DND-41 (cell line): ENCODE measurements at regions not wholly inside any gene's neighbourhood (a gene's known extent, or its start where the extent isn't known, plus 50 kb on each side); places are given as distances from the start of the nearest gene placed in this dataset.

ENCODE experiments used
- ATAC-seq: fragments of 200-7000 bp; cut with Tn5 transposase; 3 replicates; pipeline ENCODE4 v1.9.1; 2021; ENCODE audit warnings: low read depth; ENCODE audit not compliant: insufficient read depth
- DNase-seq: peaks from one replicate; pipeline ENCODE4 v3.0.0-alpha.2; 2020
- H2AFZ ChIP-seq: 2 replicates; pipeline ENCODE4 v1.6.0; 2012; ENCODE audit warnings: low read depth, low read length
- H3K27ac ChIP-seq: 2 replicates; pipeline ENCODE4 v1.5.1; 2012; ENCODE audit warnings: low read length, inconsistent platforms
- H3K27me3 ChIP-seq: fragments of 200-600 bp; sonication (generic); 2 replicates; pipeline ENCODE4 v1.6.0; 2012; ENCODE audit warnings: low read length, mild to moderate bottlenecking, inconsistent platforms; ENCODE audit not compliant: insufficient read depth, poor library complexity
- H3K36me3 ChIP-seq: 2 replicates; pipeline ENCODE4 v1.5.1; 2012; ENCODE audit warnings: low read length, inconsistent platforms; ENCODE audit not compliant: insufficient read depth
- H3K4me1 ChIP-seq: 2 replicates; pipeline ENCODE4 v1.5.1; 2012; ENCODE audit warnings: mild to moderate bottlenecking, low read length; ENCODE audit not compliant: insufficient read depth
- H3K4me2 ChIP-seq: 2 replicates; pipeline ENCODE4 v1.6.0; 2012; ENCODE audit warnings: mild to moderate bottlenecking, moderate library complexity, low read length, inconsistent platforms; ENCODE audit not compliant: insufficient read depth
- H3K4me3 ChIP-seq, 2 experiments: fragments of 200-600 bp in 1 of 2; shearing (Covaris generic) in 1 of 2; 2 replicates each; pipeline ENCODE4 v1.5.1; 2012 to 2016; ENCODE audit warnings: inconsistent platforms in 2 of 2, low read length in 2 of 2, mild to moderate bottlenecking in 2 of 2, low read depth in 1 of 2, moderate library complexity in 1 of 2
- H3K79me2 ChIP-seq: 2 replicates; pipeline ENCODE4 v1.6.0; 2012; ENCODE audit warnings: low read length, inconsistent platforms; ENCODE audit not compliant: insufficient read depth
- H3K9ac ChIP-seq: 2 replicates; pipeline ENCODE4 v1.6.0; 2012; ENCODE audit warnings: low read depth, mild to moderate bottlenecking, inconsistent platforms, low read length, moderate library complexity
- H3K9me3 ChIP-seq: 2 replicates; pipeline ENCODE4 v1.5.1; 2012; ENCODE audit warnings: low read length, moderate library complexity, mild to moderate bottlenecking, inconsistent platforms; ENCODE audit not compliant: insufficient read depth, severe bottlenecking
- H4K20me1 ChIP-seq: 2 replicates; pipeline ENCODE4 v1.6.0; 2012; ENCODE audit warnings: low read length; ENCODE audit not compliant: insufficient read depth
- CTCF ChIP-seq: IDR thresholded peaks from 2 replicates; pipeline ENCODE4 v1.5.1; 2012; ENCODE audit warnings: borderline replicate concordance, low read length, moderate library complexity, mild to moderate bottlenecking; ENCODE audit not compliant: poor library complexity, severe bottlenecking; ENCODE audit errors: extremely low read depth
- EZH2 ChIP-seq: IDR thresholded peaks from 3 replicates; pipeline ENCODE4 v1.6.1; 2012; ENCODE audit warnings: borderline replicate concordance, low read depth, mild to moderate bottlenecking, moderate library complexity, low read length, inconsistent platforms; ENCODE audit not compliant: severe bottlenecking

- no peaks in the 10 kb centered on the region for H4K20me1 ChIP-seq
- ATAC-seq (no peak), DNase-seq (no peak)
- no peak overlapping the region for H3K27ac ChIP-seq
- H3K4me3 ChIP-seq = no peak overlapping the region
- H3K9me3 ChIP-seq = no peaks in the 10 kb centered on the region
- no peak overlapping the region for H3K9ac ChIP-seq
- no peaks in the 10 kb centered on the region for H3K4me1 ChIP-seq
- TF ChIP-seq EZH2 = no peak
- no peak for TF ChIP-seq CTCF
- H3K27me3 ChIP-seq = no peaks in the 10 kb centered on the region
- no peak overlapping the region for H3K4me2 ChIP-seq
- no peaks in the 10 kb centered on the region for H3K36me3 ChIP-seq
- no peak overlapping the region for H2AFZ ChIP-seq
- no peaks in the 10 kb centered on the region for H3K79me2 ChIP-seq
Observed at GRCh38 chr10:25851548-25851947, 82.5 kb upstream of the MYO3A start.

GRCh38 chr10:25852364-25852941 lies 81.6 kb upstream of the MYO3A start:
- no peaks in the 10 kb centered on the region for H3K79me2 ChIP-seq
- H4K20me1 ChIP-seq = no peaks in the 10 kb centered on the region
- no peaks in the 10 kb centered on the region for H3K27me3 ChIP-seq
- no peak overlapping the region for H3K27ac ChIP-seq
- H3K36me3 ChIP-seq = no peaks in the 10 kb centered on the region
- no peak for TF ChIP-seq EZH2
- TF ChIP-seq CTCF = no peak
- DNase-seq (no peak), ATAC-seq (no peak)
- H3K4me3 ChIP-seq = no peak overlapping the region
- H3K4me2 ChIP-seq = no peak overlapping the region
- H3K9me3 ChIP-seq = no peaks in the 10 kb centered on the region
- H3K4me1 ChIP-seq = no peaks in the 10 kb centered on the region
- no peak overlapping the region for H2AFZ ChIP-seq
- H3K9ac ChIP-seq = no peak overlapping the region

GRCh38 chr10:25858076-25858475 lies 76.0 kb upstream of the MYO3A start:
- no peaks in the 10 kb centered on the region for H3K79me2 ChIP-seq
- ATAC-seq = no peak
- no peak overlapping the region for H2AFZ ChIP-seq
- no peaks in the 10 kb centered on the region for H3K4me1 ChIP-seq
- H3K27me3 ChIP-seq = no peaks in the 10 kb centered on the region
- TF ChIP-seq EZH2 = no peak
- TF ChIP-seq CTCF = no peak
- H4K20me1 ChIP-seq = no peaks in the 10 kb centered on the region
- H3K9me3 ChIP-seq = no peaks in the 10 kb centered on the region
- H3K9ac ChIP-seq = no peak overlapping the region
- no peak overlapping the region for H3K4me3 ChIP-seq
- no peaks in the 10 kb centered on the region for H3K36me3 ChIP-seq
- H3K27ac ChIP-seq = no peak overlapping the region
- DNase-seq = no peak
- no peak overlapping the region for H3K4me2 ChIP-seq

GRCh38 chr10:25865267-25865666 lies 68.8 kb upstream of the MYO3A start:
- no peaks in the 10 kb centered on the region for H3K9me3 ChIP-seq
- no peak overlapping the region for H2AFZ ChIP-seq
- TF ChIP-seq EZH2 (no peak), CTCF (no peak)
- ATAC-seq (no peak), DNase-seq (no peak)
- H3K9ac ChIP-seq = no peak overlapping the region
- no peaks in the 10 kb centered on the region for H3K4me1 ChIP-seq
- no peaks in the 10 kb centered on the region for H4K20me1 ChIP-seq
- no peak overlapping the region for H3K4me3 ChIP-seq
- H3K36me3 ChIP-seq = no peaks in the 10 kb centered on the region
- H3K4me2 ChIP-seq = no peak overlapping the region
- no peak overlapping the region for H3K27ac ChIP-seq
- H3K79me2 ChIP-seq = no peaks in the 10 kb centered on the region
- no peaks in the 10 kb centered on the region for H3K27me3 ChIP-seq
